H1 (cell line): ENCODE measurements at regions not wholly inside any gene's neighbourhood (a gene's known extent, or its start where the extent isn't known, plus 50 kb on each side); places are given as distances from the start of the nearest gene placed in this dataset.

Experiments
- CTCF ChIA-PET: fragments of 300-600 bp; sonication (Branson Sonifier 250); formaldehyde crosslinking; loops from one replicate; lab custom pipeline; 2021; ENCODE audit not compliant: partially characterized antibody; lab: Charles Lee
- POLR2A ChIA-PET: fragments of 300-600 bp; sonication (Branson Sonifier 250); formaldehyde crosslinking; loops from one replicate; lab custom pipeline; 2021; ENCODE audit warnings: inconsistent platforms; ENCODE audit not compliant: partially characterized antibody; lab: Charles Lee
- DNase-seq, 2 experiments: peaks; one replicate each; pipeline versions ENCODE4 v3.0.0 to v3.0.0-alpha.2; 2010 to 2022; ENCODE audit warnings: low spot score in 2 of 2, low read depth in 1 of 2, mixed read lengths in 1 of 2
- FAIRE-seq: peaks from 2 replicates; lab custom pipeline; 2011; peaks lifted over from hg19 to GRCh38; lab: Jason Lieb, UNC
- H2AFZ ChIP-seq: 2 replicates; pipeline ENCODE4 v1.8.1; 2012; ENCODE audit warnings: low read length, inconsistent platforms
- H2AK5ac ChIP-seq: 2 replicates; pipeline ENCODE4 v1.6.1; 2013; ENCODE audit warnings: low read depth, low read length
- H2BK120ac ChIP-seq: replicated peaks from 2 replicates; pipeline ENCODE3; 2013; ENCODE audit warnings: low read depth, low read length, inconsistent platforms
- H2BK12ac ChIP-seq: 2 replicates; pipeline ENCODE4 v1.6.1; 2013; ENCODE audit warnings: low read depth, low read length
- H2BK15ac ChIP-seq: 2 replicates; pipeline ENCODE4 v1.6.1; 2013; ENCODE audit warnings: low read length
- H2BK20ac ChIP-seq: 2 replicates; pipeline ENCODE4 v1.6.1; 2013; ENCODE audit warnings: low read length
- H2BK5ac ChIP-seq: 2 replicates; pipeline ENCODE4 v1.6.1; 2013; ENCODE audit warnings: low read depth, low read length
- H3K14ac ChIP-seq: 2 replicates; pipeline ENCODE4 v1.6.1; 2013; ENCODE audit warnings: inconsistent platforms; ENCODE audit not compliant: insufficient read length
- H3K18ac ChIP-seq: 2 replicates; pipeline ENCODE4 v1.6.1; 2013; ENCODE audit warnings: low read length; ENCODE audit errors: extremely low read depth
- H3K23ac ChIP-seq: 2 replicates; pipeline ENCODE4 v1.6.1; 2013; ENCODE audit warnings: inconsistent platforms; ENCODE audit not compliant: insufficient read length
- H3K23me2 ChIP-seq: 2 replicates; pipeline ENCODE4 v1.6.1; 2013; ENCODE audit warnings: low read depth, low read length
- H3K27ac ChIP-seq: 2 replicates; pipeline ENCODE4 v1.6.1; 2011; ENCODE audit warnings: low read depth, low read length, inconsistent platforms
- H3K27me3 ChIP-seq, 4 experiments: replicated peaks in 1 of 4; 1 replicate in 1 of 4; 2 replicates in 3 of 4; pipeline versions ENCODE4 v1.6.1 to v1.8.1; 2011 to 2013; ENCODE audit warnings: low read length in 3 of 4, mild to moderate bottlenecking in 3 of 4, inconsistent platforms in 2 of 4, mixed read lengths in 2 of 4, moderate library complexity in 1 of 4; ENCODE audit not compliant: control insufficient read depth in 3 of 4, insufficient read depth in 3 of 4; ENCODE audit errors: extremely low read depth in 1 of 4
- H3K36me3 ChIP-seq, 4 experiments: 2 replicates each; pipeline versions ENCODE4 v1.6.1 to v1.8.1; 2011 to 2013; ENCODE audit warnings: mild to moderate bottlenecking in 4 of 4, low read length in 3 of 4, moderate library complexity in 2 of 4, control low read depth in 1 of 4, inconsistent platforms in 1 of 4; ENCODE audit not compliant: insufficient read depth in 4 of 4, control insufficient read depth in 2 of 4
- H3K4ac ChIP-seq: replicated peaks from 2 replicates; pipeline ENCODE3; 2013; ENCODE audit warnings: low read length, low read depth, mixed read lengths, inconsistent platforms; ENCODE audit not compliant: insufficient read length
- H3K4me1 ChIP-seq, 4 experiments: replicated peaks in 1 of 4; 1 replicate in 1 of 4; 2 replicates in 3 of 4; pipeline versions ENCODE4 v1.6.1 to v1.8.1; 2011 to 2013; ENCODE audit warnings: low read length in 3 of 4, inconsistent platforms in 2 of 4, mixed read lengths in 1 of 4; ENCODE audit not compliant: insufficient read depth in 4 of 4, control insufficient read depth in 3 of 4
- H3K4me2 ChIP-seq, 2 experiments: 2 replicates each; pipeline versions ENCODE4 v1.6.1 to v1.8.1; 2011 to 2013; ENCODE audit warnings: low read depth in 2 of 2, low read length in 2 of 2, control low read depth in 1 of 2, inconsistent platforms in 1 of 2, mild to moderate bottlenecking in 1 of 2; ENCODE audit not compliant: insufficient read depth in 1 of 2
- H3K4me3 ChIP-seq, 4 experiments: fragments of 200-600, 300-600 bp in 1 of 4; sonication (generic), shearing (Covaris generic), sonication (Bioruptor Twin) in 1 of 4; 2 replicates each; pipeline versions ENCODE4 v1.5.1 to v1.8.1; 2011 to 2016; ENCODE audit warnings: low read length in 4 of 4, low read depth in 3 of 4, control low read depth in 2 of 4, inconsistent platforms in 2 of 4, mild to moderate bottlenecking in 2 of 4, mixed read lengths in 1 of 4, moderate library complexity in 1 of 4; ENCODE audit not compliant: insufficient read depth in 2 of 4; ENCODE audit errors: extremely low read depth in 1 of 4
- H3K56ac ChIP-seq: replicated peaks from 2 replicates; pipeline ENCODE3; 2013; ENCODE audit warnings: low read depth, mild to moderate bottlenecking, mixed read lengths, low read length, inconsistent platforms; ENCODE audit not compliant: insufficient read length
- H3K79me1 ChIP-seq: 2 replicates; pipeline ENCODE4 v1.6.1; 2013; ENCODE audit warnings: low read depth, low read length, control low read depth
- H3K79me2 ChIP-seq, 2 experiments: 2 replicates each; pipeline versions ENCODE4 v1.6.1 to v1.8.1; 2012 to 2013; ENCODE audit warnings: low read length in 2 of 2, mild to moderate bottlenecking in 2 of 2, inconsistent platforms in 1 of 2; ENCODE audit not compliant: insufficient read depth in 2 of 2, control insufficient read depth in 1 of 2
- H3K9ac ChIP-seq, 4 experiments: replicated peaks in 1 of 4; 1 replicate in 1 of 4; 2 replicates in 3 of 4; pipeline versions ENCODE4 v1.6.1 to v1.8.1; 2011 to 2013; ENCODE audit warnings: low read depth in 3 of 4, low read length in 3 of 4, control low read depth in 2 of 4, mild to moderate bottlenecking in 2 of 4, moderate library complexity in 2 of 4, inconsistent platforms in 1 of 4; ENCODE audit errors: extremely low read depth in 1 of 4
- H3K9me3 ChIP-seq, 2 experiments: 2 replicates each; pipeline versions ENCODE4 v1.6.1 to v1.8.1; 2012 to 2013; ENCODE audit warnings: mild to moderate bottlenecking in 2 of 2, moderate library complexity in 2 of 2, control low read depth in 1 of 2, inconsistent platforms in 1 of 2, low read depth in 1 of 2, low read length in 1 of 2, mixed read lengths in 1 of 2; ENCODE audit not compliant: insufficient read depth in 2 of 2
- H4K20me1 ChIP-seq, 2 experiments: replicated peaks in 1 of 2; 2 replicates each; pipeline versions ENCODE3 to v1.8.1; 2011 to 2013; ENCODE audit warnings: inconsistent platforms in 2 of 2, low read length in 2 of 2, mild to moderate bottlenecking in 1 of 2; ENCODE audit not compliant: insufficient read depth in 2 of 2, control insufficient read depth in 1 of 2
- H4K5ac ChIP-seq: 2 replicates; pipeline ENCODE4 v1.6.1; 2013; ENCODE audit warnings: low read length, low read depth, mixed read lengths, inconsistent platforms; ENCODE audit not compliant: insufficient read length
- H4K8ac ChIP-seq: 2 replicates; pipeline ENCODE4 v1.8.0; 2013; ENCODE audit warnings: mild to moderate bottlenecking, moderate library complexity, low read length, inconsistent platforms; ENCODE audit not compliant: insufficient read depth; ENCODE audit errors: extremely low read depth
- H4K91ac ChIP-seq: replicated peaks from 2 replicates; pipeline ENCODE3; 2013; ENCODE audit warnings: low read length, mixed read lengths, inconsistent platforms; ENCODE audit not compliant: insufficient read length
- CREB1 ChIP-seq: IDR thresholded peaks from 2 replicates; pipeline ENCODE4 v1.6.1; 2012; ENCODE audit warnings: inconsistent platforms
- CTBP2 ChIP-seq: IDR thresholded peaks from 2 replicates; pipeline ENCODE4 v1.7.0; 2011; ENCODE audit warnings: borderline replicate concordance, mild to moderate bottlenecking, moderate library complexity, mixed read lengths, low read length; ENCODE audit not compliant: insufficient read depth, insufficient read length
- JUND ChIP-seq: IDR thresholded peaks from 2 replicates; pipeline ENCODE4 v1.6.1; 2011; ENCODE audit warnings: mild to moderate bottlenecking, improper control_type of control experiment, low read length
- KDM4A ChIP-seq: IDR thresholded peaks from one replicate; pipeline ENCODE4 v1.7.1; 2012; ENCODE audit warnings: low read depth, mild to moderate bottlenecking, moderate library complexity, low read length, inconsistent platforms; ENCODE audit not compliant: severe bottlenecking
- MAFK ChIP-seq: IDR thresholded peaks from 2 replicates; pipeline ENCODE4 v1.6.1; 2012; ENCODE audit warnings: low read depth, mild to moderate bottlenecking, improper control_type of control experiment, low read length
- RFX5 ChIP-seq: IDR thresholded peaks from 2 replicates; pipeline ENCODE4 v1.6.1; 2011; ENCODE audit warnings: low read depth, low read length, improper control_type of control experiment, borderline replicate concordance
- RNF2 ChIP-seq: fragments of 200-900, 300-1000 bp; sonication (generic); IDR thresholded peaks from 2 replicates; pipeline ENCODE4 v1.7.1; 2016; ENCODE audit warnings: borderline replicate concordance, low read depth, mild to moderate bottlenecking, antibody characterized with exemption, low read length; ENCODE audit not compliant: poor library complexity, severe bottlenecking; ENCODE audit errors: missing control alignments
- YY1 ChIP-seq: IDR thresholded peaks from 2 replicates; pipeline ENCODE4 v1.6.1; 2011; ENCODE audit warnings: low read depth, mild to moderate bottlenecking, low read length
- WGBS, 2 experiments: shearing (Covaris generic) in 1 of 2; methylation state at CpG; one replicate each; pipeline versions ENCODE4 v1.1.6 to v1.1.7; 2013 to 2015; ENCODE audit warnings: low lambda C conversion rate in 2 of 2, mixed read lengths in 2 of 2, inconsistent platforms in 1 of 2, low coverage in 1 of 2, missing lambda C conversion rate in 1 of 2; ENCODE audit not compliant: insufficient replicate concordance in 2 of 2, insufficient coverage in 1 of 2, insufficient read length in 1 of 2; ENCODE audit errors: extremely low coverage in 1 of 2, missing lambda C conversion rate in 1 of 2; 5-methylcytosine and 5-hydroxymethylcytosine counted together

DNA sequence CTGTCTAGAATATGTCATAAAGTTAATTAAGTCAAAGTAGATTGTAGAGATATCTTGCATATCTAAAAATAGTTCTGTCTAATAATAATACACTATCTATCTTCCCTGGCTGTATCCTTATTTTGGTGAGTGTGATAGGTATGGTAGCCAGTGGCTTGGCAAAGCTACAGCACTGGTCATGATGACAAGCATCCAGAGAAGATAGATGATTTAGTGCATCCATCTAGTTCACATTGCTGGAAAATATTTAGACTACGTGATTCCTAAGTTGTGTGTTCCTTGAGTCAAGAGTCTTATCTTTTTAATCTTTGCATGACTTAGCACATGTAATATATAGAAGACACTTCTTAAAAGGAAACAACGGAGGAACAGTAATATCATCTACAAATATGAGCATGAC, 711.2 kb upstream of the KCND2 start:
- H3K18ac ChIP-seq: no peak overlapping the region
- H3K4me2 ChIP-seq: no peak overlapping the region
- H4K5ac ChIP-seq: no peak overlapping the region
- ChIA-PET CTCF (no interaction called here), POLR2A (no interaction called here)
- FAIRE-seq: no peak
- no peak overlapping the region for H3K23ac ChIP-seq
- H3K14ac ChIP-seq: no peak overlapping the region
- no peak overlapping the region for H2BK12ac ChIP-seq
- H2AFZ ChIP-seq: no peak overlapping the region
- no peak overlapping the region for H2BK15ac ChIP-seq
- H2BK120ac ChIP-seq: no peak overlapping the region
- no peak overlapping the region for H3K4ac ChIP-seq
- H2BK5ac ChIP-seq: no peak overlapping the region
- no peak for DNase-seq
- no peaks in the 10 kb centered on the region for H3K79me2 ChIP-seq
- H4K91ac ChIP-seq: no peak overlapping the region
- no peak overlapping the region for H3K4me3 ChIP-seq
- H3K9ac ChIP-seq: no peak overlapping the region
- no peaks in the 10 kb centered on the region for H3K9me3 ChIP-seq
- WGBS, 2 experiments: 98% methylated on average over 2 of the region's 2 CpGs; no CpG with 5 or more reads in 1 of the 2 experiments
- H3K4me1 ChIP-seq: no peaks in the 10 kb centered on the region
- no peaks in the 10 kb centered on the region for H4K20me1 ChIP-seq
- H3K27me3 ChIP-seq: no peaks in the 10 kb centered on the region
- no peaks in the 10 kb centered on the region for H3K36me3 ChIP-seq
- H4K8ac ChIP-seq: no peak overlapping the region
- no peak overlapping the region for H2BK20ac ChIP-seq
- no peak overlapping the region for H3K56ac ChIP-seq
- no peak overlapping the region for H3K27ac ChIP-seq
- TF ChIP-seq JUND (no peak), CTBP2 (no peak), MAFK (no peak), CREB1 (no peak), YY1 (no peak), RNF2 (no peak), KDM4A (no peak), RFX5 (no peak)
- H3K79me1 ChIP-seq: no peaks in the 10 kb centered on the region
- H3K23me2 ChIP-seq: no peaks in the 10 kb centered on the region
- H2AK5ac ChIP-seq: no peak overlapping the region
